EL (cell line): ENCODE measurements at regions not wholly inside any gene's neighbourhood (a gene's known extent, or its start where the extent isn't known, plus 50 kb on each side); places are given as distances from the start of the nearest gene placed in this dataset.
"Not testable (repeated sequence)": the region's sequence is repeated elsewhere in the genome, so short reads cannot be mapped to it uniquely, and the experiment has no call there.

Experiments
- DNase-seq: peaks from one replicate; pipeline ENCODE4 v3.0.0-alpha.2; 2016

GRCh38 chr20:53855733-53856132, 214.7 kb downstream of the BCAS1 start:
- DNase-seq: no peak

GRCh38 chr20:53854609-53854926, 215.8 kb downstream of the BCAS1 start:
- DNase-seq: not testable (repeated sequence)

- no peak for DNase-seq
Observed at GRCh38 chr20:53853111-53853713, 217.2 kb downstream of the BCAS1 start.

- DNase-seq: no peak
Observed at GRCh38 chr20:53852691-53853090, 217.7 kb downstream of the BCAS1 start.

GRCh38 chr20:53852014-53852413, 218.4 kb downstream of the BCAS1 start:
- DNase-seq: no peak

- no peak for DNase-seq
Observed at GRCh38 chr20:53850319-53850718, 220.1 kb downstream of the BCAS1 start.

GRCh38 chr20:53849471-53850059, 220.8 kb downstream of the BCAS1 start:
- DNase-seq: no peak

- DNase-seq: no peak
Observed at GRCh38 chr20:53848304-53848703, 222.1 kb downstream of the BCAS1 start.

GRCh38 chr20:53847837-53848170, 222.6 kb downstream of the BCAS1 start:
- DNase-seq: no peak

- no peak for DNase-seq
Observed at GRCh38 chr20:53847139-53847836, 223.1 kb downstream of the BCAS1 start.

GRCh38 chr20:53846640-53847039, 223.8 kb downstream of the BCAS1 start:
- DNase-seq: no peak

GRCh38 chr20:53845980-53846379, 224.4 kb downstream of the BCAS1 start:
- no peak for DNase-seq

GRCh38 chr20:53844259-53844658, 226.1 kb downstream of the BCAS1 start:
- DNase-seq: no peak

- DNase-seq: no peak
Observed at GRCh38 chr20:53843645-53844044, 226.7 kb downstream of the BCAS1 start.

GRCh38 chr20:53842301-53843099, 227.9 kb downstream of the BCAS1 start:
- DNase-seq: no peak

GRCh38 chr20:53841741-53842140, 228.7 kb downstream of the BCAS1 start:
- no peak for DNase-seq

- DNase-seq: peak; percentile 42
Observed at GRCh38 chr20:53840532-53840931, 229.9 kb downstream of the BCAS1 start.

- DNase-seq: no peak
Observed at GRCh38 chr20:53839423-53840176, 230.8 kb downstream of the BCAS1 start.

GRCh38 chr20:53838311-53838868, 232.0 kb downstream of the BCAS1 start:
- no peak for DNase-seq

- DNase-seq: no peak
Observed at GRCh38 chr20:53837126-53837826, 233.1 kb downstream of the BCAS1 start.

GRCh38 chr20:53834749-53835148, 235.6 kb downstream of the BCAS1 start:
- no peak for DNase-seq

- DNase-seq: peak; percentile 28
Observed at GRCh38 chr20:53834062-53834442, 236.3 kb downstream of the BCAS1 start.
